Fibroblast of lung (primary cell): ENCODE measurements at regions not wholly inside any gene's neighbourhood (a gene's known extent, or its start where the extent isn't known, plus 50 kb on each side); places are given as distances from the start of the nearest gene placed in this dataset.

ENCODE experiments used
- DNase-seq, 2 donors: peaks; one replicate each; pipeline versions ENCODE4 v3.0.0 to v3.0.0-alpha.2; 2010; ENCODE audit warnings: low read depth in 2 of 2
- H2AFZ ChIP-seq: 2 replicates; pipeline ENCODE4 v1.5.1; 2012; ENCODE audit warnings: low read length, control low read depth, inconsistent platforms
- H3K27ac ChIP-seq: 2 replicates; pipeline ENCODE4 v1.5.1; 2011; ENCODE audit warnings: low read length, control low read depth; ENCODE audit not compliant: insufficient read depth
- H3K27me3 ChIP-seq: 2 replicates; pipeline ENCODE4 v1.5.1; 2011; ENCODE audit warnings: mild to moderate bottlenecking, low read length; ENCODE audit not compliant: control insufficient read depth, insufficient read depth
- H3K36me3 ChIP-seq: 2 replicates; pipeline ENCODE4 v1.5.1; 2011; ENCODE audit warnings: low read length; ENCODE audit not compliant: control insufficient read depth, insufficient read depth
- H3K4me1 ChIP-seq: 2 replicates; pipeline ENCODE4 v1.5.1; 2011; ENCODE audit warnings: low read length; ENCODE audit not compliant: control insufficient read depth, insufficient read depth; ENCODE audit errors: extremely low read depth
- H3K4me2 ChIP-seq: 2 replicates; pipeline ENCODE4 v1.5.1; 2011; ENCODE audit warnings: low read length, control low read depth; ENCODE audit not compliant: insufficient read depth; ENCODE audit errors: extremely low read depth
- H3K4me3 ChIP-seq, 4 experiments: fragments of 200-600 bp in 1 of 4; sonication (generic) in 1 of 4; replicated peaks in 1 of 4; 2 replicates each; pipeline ENCODE4 v1.5.1; 2011 to 2016; ENCODE audit warnings: low read length in 4 of 4, low read depth in 3 of 4, mild to moderate bottlenecking in 3 of 4, control low read depth in 2 of 4, inconsistent platforms in 1 of 4, mixed read lengths in 1 of 4; ENCODE audit not compliant: insufficient read depth in 1 of 4; ENCODE audit errors: control extremely low read depth in 1 of 4
- H3K79me2 ChIP-seq: 2 replicates; pipeline ENCODE4 v1.5.1; 2012; ENCODE audit warnings: mild to moderate bottlenecking, low read length, inconsistent platforms; ENCODE audit not compliant: control insufficient read depth, insufficient read depth
- H3K9ac ChIP-seq: 2 replicates; pipeline ENCODE4 v1.5.1; 2011; ENCODE audit warnings: mild to moderate bottlenecking, low read length, control low read depth; ENCODE audit not compliant: insufficient read depth
- H3K9me3 ChIP-seq: 2 replicates; pipeline ENCODE4 v1.5.1; 2012; ENCODE audit warnings: low read depth, low read length; ENCODE audit not compliant: control insufficient read depth, insufficient read depth
- H4K20me1 ChIP-seq: 2 replicates; pipeline ENCODE4 v1.5.1; 2011; ENCODE audit warnings: low read length; ENCODE audit not compliant: control insufficient read depth, insufficient read depth; ENCODE audit errors: extremely low read depth
- EZH2 ChIP-seq: IDR thresholded peaks from 2 replicates; pipeline ENCODE4 v1.5.1; 2012; ENCODE audit warnings: low read length, control low read depth, mild to moderate bottlenecking; ENCODE audit errors: missing control alignments
- TF ChIP-seq, protein P1 (sequence below), 2 donors: IDR thresholded peaks in 1 of 2; conservative IDR thresholded peaks in 1 of 2; 1 replicate in 1 of 2; 2 replicates in 1 of 2; pipeline ENCODE4 v1.5.1; 2011 to 2012; ENCODE audit warnings: low read length in 2 of 2, control low read depth in 1 of 2, inconsistent platforms in 1 of 2, low read depth in 1 of 2, mild to moderate bottlenecking in 1 of 2

GRCh38 chr2:160916300-160916699 lies 243.9 kb upstream of the TANK start:
- TF ChIP-seq EZH2: no peak
- TF ChIP-seq, protein P1, sequence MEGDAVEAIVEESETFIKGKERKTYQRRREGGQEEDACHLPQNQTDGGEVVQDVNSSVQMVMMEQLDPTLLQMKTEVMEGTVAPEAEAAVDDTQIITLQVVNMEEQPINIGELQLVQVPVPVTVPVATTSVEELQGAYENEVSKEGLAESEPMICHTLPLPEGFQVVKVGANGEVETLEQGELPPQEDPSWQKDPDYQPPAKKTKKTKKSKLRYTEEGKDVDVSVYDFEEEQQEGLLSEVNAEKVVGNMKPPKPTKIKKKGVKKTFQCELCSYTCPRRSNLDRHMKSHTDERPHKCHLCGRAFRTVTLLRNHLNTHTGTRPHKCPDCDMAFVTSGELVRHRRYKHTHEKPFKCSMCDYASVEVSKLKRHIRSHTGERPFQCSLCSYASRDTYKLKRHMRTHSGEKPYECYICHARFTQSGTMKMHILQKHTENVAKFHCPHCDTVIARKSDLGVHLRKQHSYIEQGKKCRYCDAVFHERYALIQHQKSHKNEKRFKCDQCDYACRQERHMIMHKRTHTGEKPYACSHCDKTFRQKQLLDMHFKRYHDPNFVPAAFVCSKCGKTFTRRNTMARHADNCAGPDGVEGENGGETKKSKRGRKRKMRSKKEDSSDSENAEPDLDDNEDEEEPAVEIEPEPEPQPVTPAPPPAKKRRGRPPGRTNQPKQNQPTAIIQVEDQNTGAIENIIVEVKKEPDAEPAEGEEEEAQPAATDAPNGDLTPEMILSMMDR (conservative IDR thresholded peaks at IDR 0.05 in 1 of 2, IDR thresholded peaks at IDR 0.05 in 1 of 2; ENCODE audit: low read depth in 1 of 2, low read length in 2 of 2): no peak
- Histone ChIP-seq H3K79me2 (no peaks in the 10 kb centered on the region), H3K4me3 (no peak overlapping the region), H3K27ac (no peak overlapping the region), H3K4me1 (peaks cover 13% of the 10 kb centered on the region), H3K4me2 (no peak overlapping the region), H2AFZ (no peak overlapping the region), H4K20me1 (no peaks in the 10 kb centered on the region), H3K27me3 (no peaks in the 10 kb centered on the region), H3K9me3 (no peaks in the 10 kb centered on the region), H3K36me3 (no peaks in the 10 kb centered on the region), H3K9ac (no peak overlapping the region)
- DNase-seq: peak in 1 of 2 donors; percentile 37

GRCh38 chr2:160917850-160918249 lies 242.4 kb upstream of the TANK start:
- Histone ChIP-seq H3K4me1 (peaks cover 18% of the 10 kb centered on the region), H3K79me2 (no peaks in the 10 kb centered on the region), H3K4me2 (no peak overlapping the region), H4K20me1 (no peaks in the 10 kb centered on the region), H3K36me3 (no peaks in the 10 kb centered on the region), H3K27me3 (no peaks in the 10 kb centered on the region), H3K9ac (no peak overlapping the region), H3K9me3 (no peaks in the 10 kb centered on the region), H3K4me3 (no peak overlapping the region), H3K27ac (no peak overlapping the region), H2AFZ (no peak overlapping the region)
- TF ChIP-seq EZH2: no peak
- TF ChIP-seq, protein P1 (conservative IDR thresholded peaks at IDR 0.05 in 1 of 2, IDR thresholded peaks at IDR 0.05 in 1 of 2; ENCODE audit: low read depth in 1 of 2, low read length in 2 of 2): no peak
- DNase-seq: peak in 1 of 2 donors; percentile 50

DNA sequence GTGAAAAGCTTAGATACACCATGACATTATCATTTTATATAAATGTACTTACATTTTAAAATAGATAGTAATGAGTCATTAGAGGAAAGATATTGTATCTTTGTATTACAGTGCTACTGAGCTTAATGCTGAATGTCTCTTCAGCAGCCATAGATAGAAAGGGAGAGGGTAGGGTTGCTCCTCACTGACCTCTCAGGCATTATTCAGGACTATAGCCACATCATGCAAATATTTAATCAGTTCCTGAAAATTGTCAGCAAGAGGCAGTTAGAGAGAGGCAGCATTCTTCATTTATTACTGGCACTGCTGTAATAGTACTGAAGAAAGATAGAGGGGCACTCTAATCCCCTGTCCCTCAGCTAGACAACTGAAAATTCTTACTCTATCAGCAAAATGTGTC lies 242.0 kb upstream of the TANK start:
- H3K4me3 ChIP-seq: no peak overlapping the region
- H3K36me3 ChIP-seq: no peaks in the 10 kb centered on the region
- H2AFZ ChIP-seq: no peak overlapping the region
- H4K20me1 ChIP-seq: no peaks in the 10 kb centered on the region
- H3K79me2 ChIP-seq: no peaks in the 10 kb centered on the region
- no peaks in the 10 kb centered on the region for H3K27me3 ChIP-seq
- no peak for TF ChIP-seq EZH2
- TF ChIP-seq, protein P1 (conservative IDR thresholded peaks at IDR 0.05 in 1 of 2, IDR thresholded peaks at IDR 0.05 in 1 of 2; ENCODE audit: low read depth in 1 of 2, low read length in 2 of 2): no peak
- no peak for DNase-seq
- no peaks in the 10 kb centered on the region for H3K9me3 ChIP-seq
- no peak overlapping the region for H3K27ac ChIP-seq
- H3K9ac ChIP-seq: no peak overlapping the region
- H3K4me2 ChIP-seq: no peak overlapping the region
- peaks cover 18% of the 10 kb centered on the region for H3K4me1 ChIP-seq
